Nephron (organoid): ENCODE measurements at regions not wholly inside any gene's neighbourhood (a gene's known extent, or its start where the extent isn't known, plus 50 kb on each side); places are given as distances from the start of the nearest gene placed in this dataset.

Experiments used
- H3K27ac Mint-ChIP-seq, 3 experiments: 2 replicates each; pipeline ENCODE4 v1.8.0; 2020; ENCODE audit warnings: mixed read lengths in 3 of 3, mild to moderate bottlenecking in 2 of 3, moderate library complexity in 1 of 3
- H3K27me3 Mint-ChIP-seq: 2 replicates; pipeline ENCODE4 v1.8.0; 2021; ENCODE audit warnings: low read depth, mild to moderate bottlenecking, moderate library complexity, mixed read lengths
- H3K36me3 Mint-ChIP-seq: 2 replicates; pipeline ENCODE4 v1.8.0; 2020; ENCODE audit warnings: low read depth, mixed read lengths
- H3K4me1 Mint-ChIP-seq: 2 replicates; pipeline ENCODE4 v1.8.0; 2020; ENCODE audit warnings: mixed read lengths
- H3K4me3 Mint-ChIP-seq, 3 experiments: 2 replicates each; pipeline ENCODE4 v1.8.0; 2020; ENCODE audit warnings: mild to moderate bottlenecking in 3 of 3, mixed read lengths in 3 of 3, moderate library complexity in 2 of 3
- H3K9me3 Mint-ChIP-seq: 2 replicates; pipeline ENCODE4 v1.8.0; 2020; ENCODE audit warnings: mixed read lengths
- CTCF ChIP-seq, 3 experiments: fragments of 200-600 bp; sonication (generic); IDR thresholded peaks; one replicate each; pipeline ENCODE4 v1.5.0; 2021; ENCODE audit warnings: antibody characterized with exemption in 3 of 3; ENCODE audit not compliant: unreplicated experiment in 3 of 3

GRCh38 chr7:131011432-131011742 is 277.4 kb upstream of the KLF14 start:
- H3K4me3 Mint-ChIP-seq: no peak overlapping the region
- no peak overlapping the region for H3K27ac Mint-ChIP-seq
- no peak for TF ChIP-seq CTCF (IDR thresholded peaks at IDR 0.05; ENCODE audit: unreplicated experiment in 3 of 3)
- no peaks in the 10 kb centered on the region for H3K27me3 Mint-ChIP-seq
- H3K36me3 Mint-ChIP-seq: no peaks in the 10 kb centered on the region
- H3K4me1 Mint-ChIP-seq: peaks cover 21% of the 10 kb centered on the region
- H3K9me3 Mint-ChIP-seq: no peaks in the 10 kb centered on the region

DNA sequence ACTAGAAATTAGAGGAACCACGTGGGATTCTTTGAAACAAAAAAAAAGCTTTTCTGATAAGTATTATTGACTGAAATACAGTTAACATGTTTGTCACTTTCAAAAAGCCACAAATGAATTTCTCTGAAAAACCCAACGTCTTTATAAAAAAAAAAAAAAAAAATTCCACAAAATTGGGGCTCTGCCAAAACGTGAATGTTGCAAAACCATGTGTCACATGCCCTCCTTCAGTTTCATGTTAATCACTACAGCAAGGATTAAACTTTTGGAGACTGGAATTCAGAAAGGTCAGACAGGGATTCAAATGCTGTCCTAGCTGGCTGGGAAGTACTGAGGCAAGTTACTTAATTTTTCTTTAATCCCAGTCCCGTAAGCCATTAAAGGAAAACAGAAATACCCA is 278.0 kb upstream of the KLF14 start:
- Mint-ChIP-seq H3K27me3 (no peaks in the 10 kb centered on the region), H3K4me3 (no peak overlapping the region), H3K9me3 (no peaks in the 10 kb centered on the region), H3K27ac (peak overlapping the region in 2 of 3 experiments; percentile 43 to 71), H3K36me3 (no peaks in the 10 kb centered on the region), H3K4me1 (peaks cover 21% of the 10 kb centered on the region)
- TF ChIP-seq CTCF (IDR thresholded peaks at IDR 0.05; ENCODE audit: unreplicated experiment in 3 of 3): no peak

- H3K27ac Mint-ChIP-seq: peak overlapping the region in 2 of 3 experiments; percentile 43 to 71
- peaks cover 4% of the 10 kb centered on the region for H3K27me3 Mint-ChIP-seq
- H3K4me3 Mint-ChIP-seq: no peak overlapping the region
- H3K4me1 Mint-ChIP-seq: peaks cover 17% of the 10 kb centered on the region
- no peak for TF ChIP-seq CTCF (IDR thresholded peaks at IDR 0.05; ENCODE audit: unreplicated experiment in 3 of 3)
- H3K9me3 Mint-ChIP-seq: no peaks in the 10 kb centered on the region
- H3K36me3 Mint-ChIP-seq: no peaks in the 10 kb centered on the region
Observed at GRCh38 chr7:131012477-131013031, 278.5 kb upstream of the KLF14 start.

DNA sequence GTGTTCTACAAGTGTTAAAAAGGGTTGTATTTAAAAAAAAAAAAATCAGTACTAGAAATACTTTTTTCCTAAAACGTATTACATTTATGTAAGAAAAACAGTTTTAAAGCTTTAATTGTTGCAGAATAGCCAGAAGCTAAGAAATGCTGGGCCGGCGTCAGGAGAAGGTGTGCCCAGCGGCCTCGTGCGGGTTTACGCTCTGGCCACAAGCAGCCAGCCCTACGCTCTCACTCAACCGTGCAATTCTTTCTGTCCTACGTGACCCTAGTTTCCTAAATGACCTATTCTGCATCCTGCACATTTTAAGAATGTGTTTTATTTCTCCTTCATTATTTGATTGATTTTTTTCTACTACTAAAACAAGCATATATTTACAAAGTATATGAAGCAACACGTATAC is 279.7 kb upstream of the KLF14 start:
- peaks cover 6% of the 10 kb centered on the region for H3K27me3 Mint-ChIP-seq
- H3K27ac Mint-ChIP-seq: no peak overlapping the region
- H3K4me1 Mint-ChIP-seq: peaks cover 13% of the 10 kb centered on the region
- H3K36me3 Mint-ChIP-seq: no peaks in the 10 kb centered on the region
- no peaks in the 10 kb centered on the region for H3K9me3 Mint-ChIP-seq
- no peak overlapping the region for H3K4me3 Mint-ChIP-seq
- no peak for TF ChIP-seq CTCF (IDR thresholded peaks at IDR 0.05; ENCODE audit: unreplicated experiment in 3 of 3)

GRCh38 chr7:131014906-131015656 is 281.1 kb upstream of the KLF14 start:
- no peaks in the 10 kb centered on the region for H3K9me3 Mint-ChIP-seq
- H3K27ac Mint-ChIP-seq: no peak overlapping the region
- H3K4me3 Mint-ChIP-seq: no peak overlapping the region

More at GRCh38 chr7:131014906-131015656, 281.1 kb upstream of the KLF14 start:
- Mint-ChIP-seq H3K36me3 (no peaks in the 10 kb centered on the region), H3K27me3 (peaks cover 6% of the 10 kb centered on the region), H3K4me1 (peaks cover 3% of the 10 kb centered on the region)
- TF ChIP-seq CTCF (IDR thresholded peaks at IDR 0.05; ENCODE audit: unreplicated experiment in 3 of 3): no peak
